Keratinocyte (primary cell): ENCODE measurements at regions not wholly inside any gene's neighbourhood (a gene's known extent, or its start where the extent isn't known, plus 50 kb on each side); places are given as distances from the start of the nearest gene placed in this dataset.

Experiments used
- DNase-seq: peaks from one replicate; pipeline ENCODE4 v3.0.0-alpha.2; 2011; ENCODE audit warnings: low read depth, missing footprints, low spot score
- FAIRE-seq: peaks from 2 replicates; lab custom pipeline; 2011; peaks lifted over from hg19 to GRCh38; lab: Jason Lieb, UNC
- H2AFZ ChIP-seq: 2 replicates; pipeline ENCODE4 v1.6.0; 2012; ENCODE audit warnings: low read length, control low read depth, inconsistent platforms; ENCODE audit not compliant: control insufficient read depth
- H3K27ac ChIP-seq: 2 replicates; pipeline ENCODE4 v1.5.1; 2011; ENCODE audit warnings: low read length; ENCODE audit not compliant: control insufficient read depth, insufficient read depth
- H3K27me3 ChIP-seq: 3 replicates; pipeline ENCODE4 v1.6.0; 2011; ENCODE audit warnings: low read length; ENCODE audit not compliant: control insufficient read depth, insufficient read depth; ENCODE audit errors: extremely low read depth
- H3K36me3 ChIP-seq, 2 experiments: 2 replicates in 1 of 2; 3 replicates in 1 of 2; pipeline ENCODE4 v1.5.1; 2011; ENCODE audit warnings: low read length in 2 of 2, mild to moderate bottlenecking in 1 of 2; ENCODE audit not compliant: control insufficient read depth in 2 of 2, insufficient read depth in 2 of 2; ENCODE audit errors: extremely low read depth in 1 of 2
- H3K4me1 ChIP-seq: 3 replicates; pipeline ENCODE4 v1.5.1; 2011; ENCODE audit warnings: low read length; ENCODE audit not compliant: control insufficient read depth, insufficient read depth; ENCODE audit errors: extremely low read depth
- H3K4me2 ChIP-seq: 3 replicates; pipeline ENCODE4 v1.6.0; 2011; ENCODE audit warnings: low read depth, low read length; ENCODE audit not compliant: control insufficient read depth, insufficient read depth; ENCODE audit errors: extremely low read depth
- H3K4me3 ChIP-seq, 3 experiments: fragments of 200-600 bp in 1 of 3; sonication (generic) in 1 of 3; 2 replicates in 2 of 3; 3 replicates in 1 of 3; pipeline ENCODE4 v1.5.1; 2011 to 2016; ENCODE audit warnings: low read length in 3 of 3, mild to moderate bottlenecking in 3 of 3, control low read depth in 2 of 3, inconsistent platforms in 1 of 3, low read depth in 1 of 3, mixed read lengths in 1 of 3, mixed run types in 1 of 3, moderate library complexity in 1 of 3; ENCODE audit not compliant: control insufficient read depth in 2 of 3, insufficient read depth in 2 of 3; ENCODE audit errors: extremely low read depth in 1 of 3
- H3K79me2 ChIP-seq: 2 replicates; pipeline ENCODE4 v1.6.0; 2012; ENCODE audit warnings: low read length; ENCODE audit not compliant: control insufficient read depth, insufficient read depth
- H3K9ac ChIP-seq: 3 replicates; pipeline ENCODE4 v1.6.0; 2011; ENCODE audit warnings: low read length; ENCODE audit not compliant: control insufficient read depth, insufficient read depth; ENCODE audit errors: extremely low read depth
- H3K9me1 ChIP-seq: 3 replicates; pipeline ENCODE4 v1.6.0; 2011; ENCODE audit warnings: low read length; ENCODE audit not compliant: control insufficient read depth, insufficient read depth; ENCODE audit errors: extremely low read depth
- H3K9me3 ChIP-seq: 2 replicates; pipeline ENCODE4 v1.5.1; 2012; ENCODE audit warnings: low read depth, low read length; ENCODE audit not compliant: control insufficient read depth
- H4K20me1 ChIP-seq: 3 replicates; pipeline ENCODE4 v1.6.0; 2011; ENCODE audit warnings: low read length; ENCODE audit not compliant: control insufficient read depth, insufficient read depth; ENCODE audit errors: extremely low read depth
- EZH2 ChIP-seq: IDR thresholded peaks from one replicate; pipeline ENCODE4 v1.6.1; 2012; ENCODE audit warnings: inconsistent platforms, mild to moderate bottlenecking, low read length, moderate library complexity
- dilution Hi-C: fragments of 300-500 bp; cut with MboI; formaldehyde crosslinking; loops from one replicate; pipeline ENCODE4 v1.7.0; 2020; ENCODE audit warnings: low sequenced_read_pairs; ENCODE audit not compliant: extremely low pct_ligation_motif_present
- TF ChIP-seq, protein P1 (sequence below), 3 experiments: IDR thresholded peaks in 1 of 3; conservative IDR thresholded peaks in 1 of 3; optimal IDR thresholded peaks in 1 of 3; 2 replicates in 2 of 3; 3 replicates in 1 of 3; pipeline versions ENCODE3 to v1.5.1; 2011; ENCODE audit warnings: low read length in 3 of 3, mild to moderate bottlenecking in 3 of 3, moderate library complexity in 2 of 3, control low read depth in 1 of 3, inconsistent platforms in 1 of 3; ENCODE audit not compliant: insufficient read depth in 2 of 3; ENCODE audit errors: extremely low read depth in 1 of 3

DNA sequence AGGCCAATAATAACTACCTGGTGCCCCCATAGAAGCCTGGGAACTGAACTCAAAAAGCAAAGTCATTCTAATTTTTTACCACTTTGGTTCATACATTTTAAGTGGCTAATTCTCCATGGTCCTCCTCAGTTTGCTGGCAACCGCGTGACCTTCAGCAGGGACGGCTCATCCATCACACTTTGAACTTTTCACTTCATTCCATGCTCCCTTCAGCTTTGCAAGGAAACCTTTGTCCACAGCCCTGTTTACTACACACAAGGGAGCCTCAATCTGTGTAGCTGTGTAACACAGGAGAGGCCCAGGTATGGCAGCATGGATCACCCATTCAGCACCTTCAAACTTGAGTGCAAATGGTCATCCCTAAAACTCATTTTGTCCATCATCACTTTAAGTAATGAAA lies 552.4 kb downstream of the IRX1 start:
- H3K4me1 ChIP-seq, result no peaks in the 10 kb centered on the region
- H2AFZ ChIP-seq, result no peak overlapping the region
- H3K27ac ChIP-seq, result no peak overlapping the region
- no peaks in the 10 kb centered on the region for H3K79me2 ChIP-seq
- H3K9me3 ChIP-seq, result no peaks in the 10 kb centered on the region
- H3K27me3 ChIP-seq, result no peaks in the 10 kb centered on the region
- TF ChIP-seq, protein P1, sequence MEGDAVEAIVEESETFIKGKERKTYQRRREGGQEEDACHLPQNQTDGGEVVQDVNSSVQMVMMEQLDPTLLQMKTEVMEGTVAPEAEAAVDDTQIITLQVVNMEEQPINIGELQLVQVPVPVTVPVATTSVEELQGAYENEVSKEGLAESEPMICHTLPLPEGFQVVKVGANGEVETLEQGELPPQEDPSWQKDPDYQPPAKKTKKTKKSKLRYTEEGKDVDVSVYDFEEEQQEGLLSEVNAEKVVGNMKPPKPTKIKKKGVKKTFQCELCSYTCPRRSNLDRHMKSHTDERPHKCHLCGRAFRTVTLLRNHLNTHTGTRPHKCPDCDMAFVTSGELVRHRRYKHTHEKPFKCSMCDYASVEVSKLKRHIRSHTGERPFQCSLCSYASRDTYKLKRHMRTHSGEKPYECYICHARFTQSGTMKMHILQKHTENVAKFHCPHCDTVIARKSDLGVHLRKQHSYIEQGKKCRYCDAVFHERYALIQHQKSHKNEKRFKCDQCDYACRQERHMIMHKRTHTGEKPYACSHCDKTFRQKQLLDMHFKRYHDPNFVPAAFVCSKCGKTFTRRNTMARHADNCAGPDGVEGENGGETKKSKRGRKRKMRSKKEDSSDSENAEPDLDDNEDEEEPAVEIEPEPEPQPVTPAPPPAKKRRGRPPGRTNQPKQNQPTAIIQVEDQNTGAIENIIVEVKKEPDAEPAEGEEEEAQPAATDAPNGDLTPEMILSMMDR (optimal IDR thresholded peaks at IDR 0.05 in 1 of 3, IDR thresholded peaks at IDR 0.05 in 1 of 3, conservative IDR thresholded peaks at IDR 0.05 in 1 of 3; ENCODE audit: extremely low read depth in 1 of 3, insufficient read depth in 2 of 3, low read length in 3 of 3), result no peak
- no peak for TF ChIP-seq EZH2
- H4K20me1 ChIP-seq, result no peaks in the 10 kb centered on the region
- no peak for DNase-seq
- H3K4me2 ChIP-seq, result no peak overlapping the region
- no peaks in the 10 kb centered on the region for H3K36me3 ChIP-seq
- H3K4me3 ChIP-seq, result no peak overlapping the region
- H3K9ac ChIP-seq, result no peak overlapping the region
- no peaks in the 10 kb centered on the region for H3K9me1 ChIP-seq
- dilution Hi-C loops, result no loop called here
- FAIRE-seq, result no peak

DNA sequence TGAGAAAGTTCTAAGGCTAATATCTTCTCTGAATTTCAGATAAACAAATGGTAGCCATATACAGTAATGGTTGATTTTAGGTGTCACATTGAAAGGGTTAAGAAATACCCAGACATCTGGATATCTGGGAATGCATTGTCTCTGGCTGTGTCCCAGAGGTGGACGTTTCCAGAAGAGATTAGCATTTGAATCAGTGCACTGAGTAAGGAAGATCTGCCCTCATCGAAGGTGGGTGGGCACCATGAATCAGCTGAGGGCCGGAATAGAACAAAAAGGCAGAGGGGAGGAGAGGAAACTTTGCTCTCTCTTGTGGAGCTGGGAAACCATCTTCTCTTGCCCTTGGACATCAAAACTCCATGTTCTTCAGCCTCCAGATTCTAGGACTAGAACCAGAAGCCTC lies 554.4 kb downstream of the IRX1 start:
- H3K9me3 ChIP-seq, result no peaks in the 10 kb centered on the region
- H3K27me3 ChIP-seq, result no peaks in the 10 kb centered on the region
- no peak for TF ChIP-seq EZH2
- TF ChIP-seq, protein P1 (optimal IDR thresholded peaks at IDR 0.05 in 1 of 3, IDR thresholded peaks at IDR 0.05 in 1 of 3, conservative IDR thresholded peaks at IDR 0.05 in 1 of 3; ENCODE audit: extremely low read depth in 1 of 3, insufficient read depth in 2 of 3, low read length in 3 of 3), result no peak
- no peaks in the 10 kb centered on the region for H4K20me1 ChIP-seq
- H3K36me3 ChIP-seq, result no peaks in the 10 kb centered on the region
- H3K4me3 ChIP-seq, result no peak overlapping the region
- no peak overlapping the region for H3K4me2 ChIP-seq
- H3K4me1 ChIP-seq, result no peaks in the 10 kb centered on the region
- H3K9me1 ChIP-seq, result no peaks in the 10 kb centered on the region
- DNase-seq (no peak), FAIRE-seq (no peak)
- dilution Hi-C loops, result no loop called here
- H3K27ac ChIP-seq, result no peak overlapping the region
- no peak overlapping the region for H2AFZ ChIP-seq
- H3K79me2 ChIP-seq, result no peaks in the 10 kb centered on the region
- H3K9ac ChIP-seq, result no peak overlapping the region
